HG02610 (cell line): ENCODE measurements at regions not wholly inside any gene's neighbourhood (a gene's known extent, or its start where the extent isn't known, plus 50 kb on each side); places are given as distances from the start of the nearest gene placed in this dataset.

ENCODE experiments used
- ATAC-seq: cut with Tn5 transposase; IDR thresholded peaks from one replicate; pipeline ENCODE4 v1.9.1; 2021; ENCODE audit warnings: mild to moderate bottlenecking, moderate library complexity; ENCODE audit not compliant: unreplicated experiment

DNA sequence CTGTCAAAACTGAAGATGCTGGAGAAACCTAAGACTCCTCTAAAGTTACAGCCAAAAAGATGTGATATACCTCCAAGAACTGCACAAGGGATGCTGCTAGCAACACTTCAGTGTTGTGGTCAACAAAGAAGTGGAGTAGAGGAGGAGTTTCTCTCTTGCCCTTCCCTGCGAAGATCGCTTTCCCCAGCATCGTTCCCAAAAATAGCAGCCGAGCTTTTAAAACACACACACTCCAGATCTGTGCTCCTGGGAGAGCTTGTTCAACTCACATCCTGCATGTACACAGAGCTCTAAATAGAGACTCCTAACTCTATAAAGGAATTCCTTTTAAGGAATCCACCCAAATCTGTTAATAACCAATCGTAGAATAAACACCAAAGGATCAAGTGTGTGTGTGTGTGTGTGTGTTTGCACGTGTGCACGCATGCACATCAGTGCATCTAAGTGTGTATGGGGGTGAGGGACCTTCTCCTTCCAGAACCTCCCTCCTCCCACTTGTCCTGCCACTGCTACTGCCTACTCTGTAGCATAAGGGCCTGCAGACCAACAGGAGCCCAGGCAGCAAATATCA is 58.5 kb downstream of the PSMG1 start:
- ATAC-seq = no peak

DNA sequence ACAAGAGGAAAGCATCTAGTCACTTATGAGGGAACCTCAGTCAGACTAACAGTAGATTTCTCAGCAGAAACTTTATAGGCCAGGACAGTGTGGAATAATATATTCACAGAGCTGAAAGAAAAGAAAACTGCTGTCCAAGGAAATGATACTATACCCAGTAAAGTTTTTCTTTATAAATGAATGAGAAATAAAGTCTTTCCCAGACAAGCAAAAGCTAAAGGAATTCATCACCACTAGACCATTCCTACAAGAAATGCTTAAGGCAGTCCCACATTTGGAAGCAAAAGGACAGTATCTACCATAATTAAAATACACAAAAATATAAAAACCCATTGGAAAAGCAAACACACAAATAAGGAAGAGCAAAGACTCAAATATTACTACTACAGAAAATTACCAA is 59.9 kb downstream of the PSMG1 start:
- ATAC-seq = no peak

DNA sequence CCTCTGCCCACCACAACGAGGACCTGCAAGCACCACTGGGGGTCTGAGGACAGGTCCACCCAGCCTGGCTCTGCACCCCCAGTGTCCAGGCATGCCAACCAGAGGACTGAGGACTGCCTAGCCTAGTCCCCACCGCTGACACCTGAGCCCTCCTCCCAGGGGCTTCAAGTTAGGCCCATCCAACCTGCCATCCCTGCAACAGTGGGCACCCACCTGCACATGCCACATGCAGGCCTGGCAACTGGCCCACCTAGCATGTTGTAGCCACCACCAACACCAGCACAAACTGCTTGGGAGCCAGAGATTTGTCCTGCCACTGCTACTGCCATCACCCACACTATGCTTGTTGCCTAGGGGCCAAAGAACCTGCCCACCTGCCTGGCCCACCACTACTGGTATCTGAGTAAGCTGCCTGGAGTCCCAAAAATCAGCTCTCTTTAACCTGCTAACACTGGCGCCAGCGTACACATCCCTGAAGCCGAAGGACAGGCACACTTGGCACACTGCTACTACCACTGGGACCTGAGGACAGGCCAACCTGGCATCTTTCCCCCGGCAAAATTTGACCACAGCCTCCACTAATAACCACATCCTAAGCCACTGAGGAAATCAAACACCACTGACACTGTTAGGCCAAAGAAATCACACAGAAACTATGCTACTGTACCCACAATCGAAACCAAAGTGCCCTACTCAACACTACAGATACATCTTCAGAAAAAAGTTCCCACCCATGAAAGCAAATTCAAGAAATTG is 61.5 kb downstream of the PSMG1 start:
- no peak for ATAC-seq

DNA sequence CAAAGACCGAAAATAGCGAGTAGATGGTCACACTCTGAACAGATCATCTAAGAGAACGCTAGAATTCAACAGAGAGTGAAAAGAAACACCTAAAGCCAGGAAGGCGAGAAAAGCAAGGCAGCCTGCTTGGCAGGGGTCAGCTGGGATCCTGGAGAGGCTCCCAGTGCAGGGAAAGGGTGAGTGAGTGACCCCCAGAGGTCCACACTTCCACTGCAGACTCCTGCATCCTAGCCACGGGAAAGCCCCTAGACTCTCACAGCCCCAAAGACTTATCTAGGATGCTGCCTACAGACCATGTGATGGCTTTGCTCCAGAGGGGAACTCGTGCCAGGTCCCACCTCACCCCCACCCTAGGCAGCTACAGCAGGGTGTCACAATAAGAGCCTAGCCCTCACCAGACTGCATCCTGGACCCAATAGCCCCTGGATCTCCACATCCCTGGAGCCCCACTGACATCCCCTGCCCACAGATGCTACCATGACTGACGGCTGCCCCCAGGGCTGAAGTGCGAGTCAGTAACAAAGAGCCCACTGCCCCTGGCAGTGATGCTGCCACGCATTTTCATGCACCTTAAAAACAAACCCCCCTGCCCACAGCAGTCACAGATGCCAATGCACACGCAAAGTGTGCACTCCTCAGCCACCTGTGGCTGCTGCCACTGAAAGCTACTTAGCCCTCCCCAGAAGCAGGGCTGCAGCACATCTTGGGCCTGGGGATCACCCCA is 62.2 kb downstream of the PSMG1 start:
- ATAC-seq = no peak

DNA sequence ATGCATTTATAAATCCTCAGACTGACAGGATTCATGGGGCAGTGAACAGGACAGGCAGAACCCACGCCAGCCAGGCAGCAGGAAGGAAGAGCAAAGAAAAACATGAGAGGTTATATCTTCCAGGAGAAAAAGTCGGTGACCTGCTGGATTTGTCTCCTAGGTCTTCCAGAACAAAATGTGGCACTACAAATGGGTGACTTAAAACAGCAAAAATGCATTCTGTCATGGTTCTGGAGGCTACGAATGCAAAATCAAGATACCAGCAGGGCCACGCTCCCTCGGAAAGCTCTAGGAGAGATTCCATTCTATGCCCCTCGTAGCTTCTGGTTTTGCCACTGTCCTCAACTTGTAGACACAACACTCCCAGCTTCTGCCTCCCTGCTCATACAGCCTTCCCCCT is 63.4 kb downstream of the PSMG1 start:
- no peak for ATAC-seq

DNA sequence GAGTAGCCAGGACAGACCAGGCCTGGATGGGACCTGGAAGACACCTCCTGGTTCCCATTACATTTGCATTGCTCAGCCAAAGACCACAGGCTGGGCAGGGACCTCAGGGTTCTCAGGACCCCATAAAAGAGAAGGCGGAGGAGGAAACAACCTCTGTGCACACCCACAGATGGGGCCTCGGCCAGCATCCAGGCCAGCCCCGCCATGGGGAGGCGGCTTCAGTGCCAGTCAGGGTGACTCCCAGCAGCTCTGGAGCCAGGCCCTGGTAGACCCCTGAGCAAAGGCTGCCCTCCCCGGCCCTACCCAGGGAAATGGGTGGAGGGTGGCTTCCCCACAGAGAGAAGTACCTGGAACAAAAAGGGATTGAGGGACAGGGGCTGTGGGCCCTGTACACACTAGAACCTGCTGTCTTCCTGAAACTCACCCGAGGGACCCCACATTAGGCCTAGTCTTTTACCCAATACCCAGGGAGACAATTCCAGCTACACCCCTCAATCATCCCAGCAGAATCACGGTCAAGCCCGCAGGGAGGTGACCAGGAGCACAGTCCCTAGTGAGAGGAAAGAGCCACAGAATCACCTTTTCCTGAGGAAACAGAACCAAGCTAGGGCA is 64.5 kb downstream of the PSMG1 start:
- no peak for ATAC-seq

DNA sequence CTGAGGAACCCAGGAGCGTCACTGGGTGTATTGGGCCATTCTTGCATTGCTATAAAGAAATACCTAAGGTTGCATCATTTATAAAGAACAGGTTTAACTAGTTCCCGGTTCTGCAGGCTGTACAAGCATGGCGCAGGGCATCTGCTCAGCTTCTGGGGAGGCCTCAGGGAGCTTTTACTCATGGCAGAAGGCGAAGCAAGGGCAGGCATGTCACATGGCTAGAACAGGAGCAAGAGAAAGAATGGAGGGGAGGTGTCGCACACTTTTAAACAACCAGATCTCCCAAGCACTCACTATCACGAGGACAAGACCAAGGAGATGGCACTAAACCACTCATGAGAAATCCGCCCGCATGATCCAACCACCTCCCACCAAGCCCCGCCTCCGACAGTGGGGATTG is 65.2 kb downstream of the PSMG1 start:
- ATAC-seq = no peak

DNA sequence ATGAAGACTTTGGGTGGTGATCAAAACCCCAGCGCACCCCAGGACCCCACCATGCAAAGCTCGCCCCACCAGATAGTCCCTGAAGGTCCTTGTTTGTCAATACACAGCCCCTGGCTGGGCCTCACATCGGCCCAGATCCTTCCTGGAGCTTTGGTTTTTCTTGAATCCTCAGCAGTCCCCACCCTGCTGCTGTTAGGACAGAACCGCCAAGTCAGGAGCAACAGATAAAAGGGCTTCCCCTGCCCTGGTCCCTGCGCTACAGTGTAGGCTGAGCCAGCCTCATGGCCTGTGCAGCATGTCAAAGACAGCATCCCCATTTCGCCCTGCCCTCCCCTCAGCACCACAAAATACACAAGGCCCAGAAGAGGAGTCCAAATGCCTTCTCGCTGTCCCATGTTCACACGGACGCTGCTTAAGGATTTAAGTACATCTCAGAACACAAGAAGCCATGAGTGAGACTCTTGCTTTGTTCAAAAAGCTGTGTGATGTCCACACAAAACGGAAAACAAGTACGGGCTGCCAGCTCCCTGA is 65.7 kb downstream of the PSMG1 start:
- ATAC-seq = no peak

DNA sequence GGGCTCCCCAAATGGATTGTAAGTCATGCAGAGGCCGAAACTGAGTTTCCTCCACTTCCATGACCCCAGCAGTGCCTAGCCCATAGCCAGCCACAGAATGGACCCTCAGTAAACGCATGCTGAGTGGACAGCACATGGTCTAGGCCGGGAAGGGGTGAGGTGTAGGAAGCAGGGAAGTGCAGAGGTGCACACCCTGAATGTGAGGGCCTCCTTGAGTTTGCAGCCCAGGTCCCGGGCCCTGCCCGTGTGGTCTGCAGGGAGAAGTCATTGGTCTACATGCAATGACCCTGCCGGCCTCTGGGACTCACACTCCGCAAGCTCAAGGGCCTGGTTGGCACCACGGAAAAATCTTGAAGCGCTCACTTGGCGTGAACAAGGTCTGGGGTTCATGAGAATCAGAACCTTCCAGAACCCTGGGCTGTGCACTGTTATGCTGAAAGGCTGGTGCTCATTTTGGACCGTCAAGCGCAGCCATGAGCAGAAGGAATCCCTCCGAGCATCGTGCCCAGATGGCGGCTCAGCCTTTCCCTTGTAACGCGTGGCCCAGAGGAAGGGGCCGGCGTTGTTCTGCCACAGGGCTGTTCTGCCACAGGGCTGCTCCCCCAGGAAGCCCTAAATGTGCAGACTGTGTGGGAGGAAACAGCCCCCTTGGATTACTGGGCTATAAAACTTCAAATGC is 66.4 kb downstream of the PSMG1 start:
- ATAC-seq = no peak

DNA sequence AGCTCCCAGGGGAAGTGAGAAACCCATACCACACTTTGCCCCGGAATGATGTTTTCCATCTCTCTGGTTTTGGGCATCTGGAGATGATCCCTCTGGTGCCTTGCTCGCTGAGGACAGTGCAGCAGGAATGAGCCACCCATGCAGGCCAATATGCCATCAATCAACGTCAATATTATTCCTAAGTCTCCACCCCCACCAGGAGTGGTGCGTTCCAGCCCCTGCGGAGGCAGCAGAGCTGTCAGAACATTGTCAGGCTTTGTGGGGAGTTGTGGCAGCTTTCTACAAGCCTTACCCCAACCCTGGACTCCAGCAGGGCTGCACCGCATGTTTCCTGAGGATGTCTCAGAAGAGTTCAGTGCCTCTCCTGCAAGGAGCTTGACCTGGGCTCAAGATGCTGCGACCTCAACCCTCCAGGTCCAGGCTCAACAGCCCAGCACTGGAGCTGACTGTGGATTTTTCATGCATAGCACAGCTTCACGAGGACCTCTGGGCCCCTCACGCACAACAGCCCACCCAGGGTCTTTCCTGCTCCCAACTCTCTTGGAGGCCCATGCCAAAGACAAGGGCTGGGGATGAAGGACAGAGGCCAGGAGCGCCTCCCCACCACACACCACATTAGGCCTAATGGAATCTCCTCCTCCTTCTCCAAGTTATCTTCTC is 67.5 kb downstream of the PSMG1 start:
- no peak for ATAC-seq

DNA sequence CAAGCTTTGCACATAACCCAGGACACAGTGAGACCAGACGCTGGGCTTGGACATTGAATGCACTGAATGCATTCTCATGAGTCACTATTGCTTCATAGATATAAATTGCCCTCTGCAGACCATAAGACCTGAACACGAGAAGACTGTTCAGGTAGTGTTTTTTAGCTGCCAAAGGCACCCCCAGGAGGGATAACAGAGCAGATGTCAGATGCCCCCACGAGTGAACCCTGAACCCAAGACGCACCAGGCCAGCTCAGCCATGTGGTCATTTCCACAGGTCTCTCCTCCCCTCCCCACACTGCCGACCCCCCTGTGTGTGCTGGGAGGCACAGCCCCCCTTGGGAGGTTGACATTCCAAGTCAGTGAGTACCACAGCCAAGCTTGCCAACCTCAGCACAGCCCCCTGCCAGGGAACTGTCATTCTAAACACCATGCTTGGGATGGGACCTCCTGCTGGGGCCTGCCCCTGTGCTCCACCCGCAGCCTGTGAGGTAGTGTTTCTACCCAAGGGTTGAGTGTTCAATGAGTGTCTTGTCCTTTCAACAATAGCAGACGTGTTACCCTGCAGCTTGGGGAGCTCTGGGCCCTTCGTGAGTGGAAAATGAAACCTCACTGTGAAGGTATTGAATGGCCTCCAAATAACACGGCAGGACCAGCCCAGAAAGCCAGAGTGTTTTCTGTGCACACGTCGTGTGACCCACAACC is 68.2 kb downstream of the PSMG1 start:
- ATAC-seq = no peak

DNA sequence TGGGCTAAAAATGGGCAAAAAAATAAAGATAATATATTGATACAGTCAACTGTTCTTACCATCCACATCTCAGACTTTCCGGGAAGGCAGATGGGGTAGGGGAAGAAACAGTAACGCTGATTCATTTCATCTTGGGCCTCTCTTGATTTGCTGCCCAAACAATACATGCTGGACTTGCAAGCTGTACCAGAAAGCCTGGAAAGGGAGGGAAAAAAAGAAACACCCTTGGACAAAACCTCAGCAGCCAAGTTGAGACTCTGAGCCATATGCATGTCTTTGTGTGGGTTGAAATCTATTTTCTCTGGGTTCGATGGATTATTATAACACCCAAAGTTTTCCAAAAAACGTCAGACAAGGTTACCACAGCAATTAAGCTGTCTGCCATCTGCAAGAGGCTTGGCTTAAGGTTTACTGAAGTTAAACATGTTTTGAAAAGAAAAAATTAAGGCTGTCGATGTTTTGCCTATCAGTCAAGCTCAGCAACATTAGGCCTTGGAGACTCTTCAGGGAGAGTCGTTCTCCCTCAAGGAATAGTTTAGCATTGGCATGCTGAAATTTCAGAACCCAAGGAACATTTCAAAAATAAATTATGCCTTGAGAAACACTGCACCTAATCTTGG is 71.2 kb downstream of the PSMG1 start:
- no peak for ATAC-seq

DNA sequence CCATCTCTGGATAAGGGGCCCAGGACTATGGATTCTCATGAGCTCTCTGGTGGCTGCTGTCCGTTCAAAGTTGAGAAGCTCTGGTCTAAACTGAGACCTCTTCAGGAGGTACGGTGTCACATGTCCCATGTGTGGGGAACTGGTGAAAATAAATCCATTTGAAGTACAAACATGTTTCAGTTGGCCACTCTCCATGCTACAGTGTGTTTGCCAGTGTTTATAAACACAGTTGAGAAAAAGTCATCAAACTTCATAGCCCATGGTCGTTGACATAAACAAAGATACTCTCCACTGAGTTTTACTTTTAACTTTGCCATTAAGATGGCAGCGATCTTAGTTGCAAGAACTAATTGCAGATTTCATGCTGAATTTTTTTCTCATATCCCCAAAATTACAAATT is 72.8 kb downstream of the PSMG1 start:
- no peak for ATAC-seq

DNA sequence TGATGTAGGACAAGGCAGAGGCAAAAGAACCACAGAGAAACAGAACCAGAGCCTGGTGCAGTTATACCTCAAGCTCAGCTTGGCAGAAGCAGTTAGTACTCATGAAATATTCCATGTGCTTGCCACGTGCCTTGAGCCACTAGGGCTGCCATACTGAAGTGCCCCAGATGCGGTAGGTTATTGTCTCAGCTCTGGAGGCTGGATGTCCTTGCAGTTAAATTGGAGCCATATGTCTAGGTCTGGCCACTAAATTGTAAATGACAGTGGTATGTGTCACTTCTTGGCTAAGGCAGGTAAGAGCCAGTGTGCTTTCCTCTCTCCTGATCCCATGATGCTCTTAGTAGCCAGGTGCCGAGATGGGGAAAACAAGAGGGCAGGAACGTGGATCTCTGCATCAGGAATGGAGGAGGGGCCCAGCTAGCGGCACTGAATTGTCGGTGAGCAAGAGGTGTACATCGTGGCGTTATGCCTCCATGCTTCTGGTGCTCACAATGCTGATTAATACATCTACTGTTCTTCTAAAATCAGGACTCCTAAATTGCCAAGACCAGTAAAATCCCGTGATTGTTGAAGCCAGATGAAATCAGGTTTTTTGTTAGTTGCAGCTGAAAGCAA is 73.5 kb downstream of the PSMG1 start:
- ATAC-seq = no peak

DNA sequence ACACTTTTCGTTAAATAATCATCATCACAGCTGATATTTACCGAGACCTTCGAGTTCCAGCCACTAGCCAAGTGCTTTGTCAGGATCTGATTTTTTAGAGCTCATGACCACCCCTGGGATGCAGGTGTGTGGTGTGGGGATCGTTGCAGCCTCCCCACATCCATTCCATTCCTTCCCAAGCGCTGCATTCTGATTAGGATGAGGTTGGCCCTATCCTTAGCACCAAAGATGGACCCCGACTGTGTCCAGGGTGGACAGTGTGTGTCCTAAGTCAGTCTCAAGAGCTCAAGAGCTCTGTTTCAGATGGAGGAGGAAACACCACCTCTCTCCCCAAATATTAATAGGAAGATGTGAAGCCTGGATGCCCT is 74.1 kb downstream of the PSMG1 start:
- ATAC-seq = no peak

DNA sequence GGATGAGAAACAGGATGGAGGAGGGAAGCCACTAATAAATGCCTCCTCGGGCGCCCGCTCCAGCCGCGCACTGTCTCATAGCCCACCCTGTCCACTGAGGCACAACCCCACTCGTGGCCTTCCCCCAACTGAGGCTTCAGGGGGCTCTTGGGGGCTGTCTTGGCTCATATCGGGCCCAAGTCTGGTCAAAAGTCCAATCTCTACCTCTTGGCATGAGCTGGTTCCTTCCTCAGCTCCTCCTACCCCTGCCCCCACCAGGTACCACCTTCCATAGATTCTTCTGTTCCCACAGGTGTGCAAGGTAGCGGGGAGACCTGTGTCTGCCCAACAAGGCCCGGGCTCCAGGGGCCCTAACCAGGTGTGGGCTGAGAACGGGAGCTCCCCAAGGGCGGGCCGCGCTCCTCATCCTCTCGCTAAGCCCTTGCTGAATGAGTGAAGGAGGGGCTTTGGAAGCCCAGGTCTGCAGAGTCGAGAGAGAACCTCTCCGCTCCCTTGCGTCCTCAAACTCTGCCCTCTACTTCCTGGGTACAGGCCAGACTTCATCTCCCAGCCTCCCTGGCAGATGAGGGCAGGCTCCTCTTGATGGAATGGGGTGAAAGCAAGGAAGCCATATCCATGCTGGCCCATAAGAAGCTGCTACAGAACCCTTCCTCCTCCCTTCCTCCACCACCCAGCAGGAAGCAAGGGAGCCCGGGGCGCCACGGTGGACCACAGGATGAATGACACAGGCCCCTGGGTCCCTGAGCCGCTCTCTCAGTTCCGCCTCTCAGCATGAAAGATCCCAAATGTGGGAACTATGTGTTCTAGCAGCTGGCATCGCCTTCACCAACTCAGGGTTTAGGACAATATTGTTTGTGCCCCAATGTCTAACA is 74.7 kb downstream of the PSMG1 start:
- no peak for ATAC-seq

DNA sequence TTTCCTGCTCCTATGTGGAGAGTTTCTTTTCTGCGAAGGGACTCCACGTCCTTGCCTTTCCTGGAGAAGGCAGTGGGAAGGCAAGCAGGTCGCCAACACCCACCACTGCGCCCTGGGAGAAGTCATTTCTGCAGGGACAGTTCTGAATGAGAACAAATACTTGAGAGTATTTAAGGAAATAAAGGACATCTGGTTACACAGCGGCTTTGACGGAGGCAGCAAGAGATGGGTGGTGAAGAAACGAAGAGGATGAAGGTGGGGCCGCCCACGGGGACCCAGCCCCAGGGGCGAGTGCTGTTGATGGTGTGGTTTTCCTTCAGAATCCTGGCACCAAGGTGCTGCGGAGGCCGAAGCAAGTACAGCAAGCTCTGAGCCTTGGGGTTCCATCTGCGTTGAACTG is 75.5 kb downstream of the PSMG1 start:
- no peak for ATAC-seq

DNA sequence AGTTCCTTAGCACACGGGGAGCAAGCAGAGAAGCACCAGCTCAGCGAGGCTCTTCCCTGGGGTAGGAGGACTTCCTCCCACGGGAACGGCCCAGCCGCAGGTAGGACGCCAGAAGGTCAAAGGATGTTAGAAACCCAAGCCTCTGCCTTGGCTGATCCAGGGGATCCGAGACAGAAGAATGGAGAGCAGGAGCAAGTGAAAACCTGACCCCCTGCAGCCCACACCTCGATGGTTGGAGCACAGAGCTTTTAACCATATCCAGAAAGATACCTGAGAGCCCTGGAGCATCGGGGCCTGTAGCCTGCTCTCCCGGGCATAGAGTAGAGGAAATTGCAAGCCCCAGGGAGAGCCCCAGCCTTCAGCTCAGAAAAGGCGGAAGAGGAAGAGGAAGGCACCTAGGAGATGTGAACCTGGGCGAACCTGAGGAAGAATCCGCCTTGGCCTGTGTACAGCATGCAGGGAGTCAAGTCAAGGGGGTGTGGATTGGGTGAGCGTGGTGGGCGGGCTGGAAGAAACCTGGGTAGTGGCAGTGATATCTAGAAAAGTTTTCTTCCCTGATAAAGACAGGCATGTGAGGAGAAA is 76.3 kb downstream of the PSMG1 start:
- ATAC-seq = no peak
